WTC11 (cell line): ENCODE measurements at regions not wholly inside any gene's neighbourhood (a gene's known extent, or its start where the extent isn't known, plus 50 kb on each side); places are given as distances from the start of the nearest gene placed in this dataset.

Source experiments
- ATAC-seq: fragments of 200-7000 bp; cut with Tn5 transposase; 2 replicates; pipeline ENCODE4 v1.10.0; 2021; ENCODE audit warnings: mild to moderate bottlenecking, moderate library complexity
- CTCF ChIA-PET: fragments of 300-600 bp; sonication (Branson Sonifier 250); formaldehyde crosslinking; loops from one replicate; lab custom pipeline; 2021; ENCODE audit warnings: antibody characterized with exemption; lab: Charles Lee
- POLR2A ChIA-PET: fragments of 350-600 bp; sonication (Branson Sonifier 250); formaldehyde crosslinking; loops from one replicate; lab custom pipeline; 2021; ENCODE audit warnings: antibody characterized with exemption; lab: Charles Lee
- DNase-seq: peaks from one replicate; pipeline ENCODE4 v3.0.0; 2021; ENCODE audit warnings: low spot score
- H3K27ac Mint-ChIP-seq: 2 replicates; pipeline ENCODE4 v1.8.0; 2021; ENCODE audit warnings: mixed read lengths
- H3K27me3 Mint-ChIP-seq: 2 replicates; pipeline ENCODE4 v1.8.0; 2021; ENCODE audit warnings: low read depth, mild to moderate bottlenecking, moderate library complexity, mixed read lengths
- H3K36me3 Mint-ChIP-seq: 2 replicates; pipeline ENCODE4 v1.8.0; 2021; ENCODE audit warnings: mixed read lengths
- H3K4me1 Mint-ChIP-seq: 2 replicates; pipeline ENCODE4 v1.8.0; 2022; ENCODE audit warnings: mixed read lengths
- H3K4me3 Mint-ChIP-seq: 2 replicates; pipeline ENCODE4 v1.8.0; 2021; ENCODE audit warnings: mild to moderate bottlenecking, moderate library complexity, mixed read lengths
- H3K9me3 Mint-ChIP-seq: 2 replicates; pipeline ENCODE4 v1.8.0; 2021; ENCODE audit warnings: mixed read lengths
- AFF4 ChIP-seq: sonication (generic); formaldehyde crosslinking; IDR thresholded peaks from 2 replicates; pipeline ENCODE4 v1.8.1; 2023; ENCODE audit warnings: mild to moderate bottlenecking, missing genetic modification reagents, borderline replicate concordance
- AR ChIP-seq: fragments of 250-450 bp; sonication (Bioruptor Pico); IDR thresholded peaks from 2 replicates; pipeline ENCODE4 v1.9.0; 2021; ENCODE audit warnings: mild to moderate bottlenecking
- CREM ChIP-seq: sonication (generic); formaldehyde crosslinking; IDR thresholded peaks from 2 replicates; pipeline ENCODE4 v1.8.1; 2022; ENCODE audit warnings: mild to moderate bottlenecking, missing genetic modification reagents, moderate library complexity
- ELF4 ChIP-seq: sonication (generic); formaldehyde crosslinking; IDR thresholded peaks from 2 replicates; pipeline ENCODE4 v1.8.1; 2022; ENCODE audit warnings: low read depth, mild to moderate bottlenecking, moderate library complexity, missing genetic modification reagents
- EMX1 ChIP-seq: fragments of 250-450 bp; sonication (Bioruptor Pico); IDR thresholded peaks from 2 replicates; pipeline ENCODE4 v1.8.0; 2021; ENCODE audit warnings: mild to moderate bottlenecking
- ERG ChIP-seq: fragments of 250-450 bp; sonication (Bioruptor Pico); IDR thresholded peaks from 2 replicates; pipeline ENCODE4 v1.8.0; 2021; ENCODE audit warnings: mild to moderate bottlenecking
- GRHL2 ChIP-seq: fragments of 250-450 bp; sonication (Bioruptor Pico); IDR thresholded peaks from 2 replicates; pipeline ENCODE4 v1.8.0; 2022; ENCODE audit warnings: mild to moderate bottlenecking, moderate library complexity; ENCODE audit not compliant: insufficient replicate concordance, severe bottlenecking
- MAX ChIP-seq: sonication (generic); formaldehyde crosslinking; IDR thresholded peaks from 2 replicates; pipeline ENCODE4 v1.8.0; 2022; ENCODE audit warnings: mild to moderate bottlenecking, missing genetic modification reagents
- MLX ChIP-seq: sonication (generic); formaldehyde crosslinking; IDR thresholded peaks from 2 replicates; pipeline ENCODE4 v1.8.1; 2023; ENCODE audit warnings: mild to moderate bottlenecking, missing genetic modification reagents, moderate library complexity
- MXD4 ChIP-seq: fragments of 250-450 bp; sonication (Bioruptor Pico); IDR thresholded peaks from 2 replicates; pipeline ENCODE4 v1.8.0; 2021; ENCODE audit warnings: mild to moderate bottlenecking, moderate library complexity, borderline replicate concordance
- MYBL2 ChIP-seq: sonication (generic); formaldehyde crosslinking; IDR thresholded peaks from 2 replicates; pipeline ENCODE4 v1.8.1; 2023; ENCODE audit warnings: mild to moderate bottlenecking, moderate library complexity, missing genetic modification reagents
- NFE2L1 ChIP-seq: sonication (generic); formaldehyde crosslinking; IDR thresholded peaks from 2 replicates; pipeline ENCODE4 v1.8.1; 2023; ENCODE audit warnings: missing genetic modification reagents
- NR2C2 ChIP-seq: sonication (generic); formaldehyde crosslinking; IDR thresholded peaks from 2 replicates; pipeline ENCODE4 v1.8.0; 2022; ENCODE audit warnings: mild to moderate bottlenecking, missing genetic modification reagents
- OVOL2 ChIP-seq: fragments of 250-450 bp; sonication (Bioruptor Pico); IDR thresholded peaks from 2 replicates; pipeline ENCODE4 v1.9.0; 2021; ENCODE audit warnings: mild to moderate bottlenecking, borderline replicate concordance
- PREB ChIP-seq: sonication (generic); formaldehyde crosslinking; IDR thresholded peaks from 2 replicates; pipeline ENCODE4 v1.8.1; 2022; ENCODE audit warnings: mild to moderate bottlenecking, missing genetic modification reagents, moderate library complexity, borderline replicate concordance
- PRRX2 ChIP-seq: fragments of 250-450 bp; sonication (Bioruptor Pico); IDR thresholded peaks from 2 replicates; pipeline ENCODE4 v1.8.0; 2021; ENCODE audit warnings: mild to moderate bottlenecking
- RELA ChIP-seq: sonication (generic); formaldehyde crosslinking; IDR thresholded peaks from 2 replicates; pipeline ENCODE4 v1.8.1; 2022; ENCODE audit warnings: missing genetic modification reagents, mild to moderate bottlenecking, borderline replicate concordance
- SOX15 ChIP-seq: fragments of 250-450 bp; sonication (Bioruptor Pico); IDR thresholded peaks from 2 replicates; pipeline ENCODE4 v1.9.0; 2021; ENCODE audit warnings: mild to moderate bottlenecking
- TEAD4 ChIP-seq: sonication (generic); formaldehyde crosslinking; IDR thresholded peaks from 2 replicates; pipeline ENCODE4 v1.8.0; 2022; ENCODE audit warnings: mild to moderate bottlenecking, missing genetic modification reagents
- USF2 ChIP-seq: sonication (generic); formaldehyde crosslinking; IDR thresholded peaks from 2 replicates; pipeline ENCODE4 v1.8.1; 2023; ENCODE audit warnings: mild to moderate bottlenecking, missing genetic modification reagents, moderate library complexity
- ZNF121 ChIP-seq: sonication (generic); formaldehyde crosslinking; IDR thresholded peaks from 2 replicates; pipeline ENCODE4 v1.8.0; 2023; ENCODE audit warnings: missing genetic modification reagents
- ZNF263 ChIP-seq: sonication (generic); formaldehyde crosslinking; IDR thresholded peaks from 2 replicates; pipeline ENCODE4 v1.8.1; 2022; ENCODE audit warnings: low read depth, mild to moderate bottlenecking, moderate library complexity, missing genetic modification reagents
- ZNF317 ChIP-seq: sonication (generic); formaldehyde crosslinking; IDR thresholded peaks from 2 replicates; pipeline ENCODE4 v1.8.1; 2023; ENCODE audit warnings: low read depth, mild to moderate bottlenecking, moderate library complexity, missing genetic modification reagents, borderline replicate concordance
- ZNF423 ChIP-seq: fragments of 250-450 bp; sonication (Bioruptor Pico); IDR thresholded peaks from 2 replicates; pipeline ENCODE4 v2.1.2; 2022; ENCODE audit warnings: mild to moderate bottlenecking, moderate library complexity

GRCh38 chr14:42113358-42114069 is 506.8 kb downstream of the LRFN5 start:
- no peak for ATAC-seq
- peaks cover 21% of the 10 kb centered on the region for H3K9me3 Mint-ChIP-seq
- no peak for DNase-seq
- peaks cover 14% of the 10 kb centered on the region; the same call in 1 of the 2 replicates for H3K36me3 Mint-ChIP-seq
- H3K27me3 Mint-ChIP-seq: no peaks in the 10 kb centered on the region
- POLR2A ChIA-PET: no interaction called here
- H3K27ac Mint-ChIP-seq: no peak overlapping the region
- H3K4me1 Mint-ChIP-seq: no peaks in the 10 kb centered on the region
- CTCF ChIA-PET: no interaction called here
- no peak for TF ChIP-seq CREM
- TF ChIP-seq MLX (CRISPR knock-in tag): no peak
- no peak for TF ChIP-seq AR (CRISPR knock-in tag)
- TF ChIP-seq ERG (CRISPR knock-in tag): no peak
- no peak for TF ChIP-seq AFF4 (CRISPR knock-in tag)
- no peak for TF ChIP-seq PRRX2 (CRISPR knock-in tag)
- no peak for TF ChIP-seq MAX
- no peak for TF ChIP-seq ZNF423
- TF ChIP-seq USF2: no peak
- H3K4me3 Mint-ChIP-seq: no peak overlapping the region

- H3K4me1 Mint-ChIP-seq: no peaks in the 10 kb centered on the region
- ATAC-seq (no peak), DNase-seq (no peak)
- no peak overlapping the region for H3K4me3 Mint-ChIP-seq
- H3K36me3 Mint-ChIP-seq: peaks cover 14% of the 10 kb centered on the region; the same call in 1 of the 2 replicates
- ChIA-PET CTCF (no interaction called here), POLR2A (no interaction called here)
- H3K27ac Mint-ChIP-seq: no peak overlapping the region
- H3K9me3 Mint-ChIP-seq: peaks cover 21% of the 10 kb centered on the region
- H3K27me3 Mint-ChIP-seq: no peaks in the 10 kb centered on the region
- TF ChIP-seq PREB (CRISPR knock-in tag) (no peak), ZNF263 (CRISPR knock-in tag) (no peak), GRHL2 (no peak), MXD4 (CRISPR knock-in tag) (no peak), ZNF121 (CRISPR knock-in tag) (no peak), OVOL2 (no peak), RELA (CRISPR knock-in tag) (no peak), NFE2L1 (CRISPR knock-in tag) (no peak), ZNF317 (CRISPR knock-in tag) (no peak), ELF4 (no peak), MYBL2 (CRISPR knock-in tag) (no peak), NR2C2 (no peak), TEAD4 (CRISPR knock-in tag) (no peak), EMX1 (CRISPR knock-in tag) (no peak), MLX (CRISPR knock-in tag) (no peak), SOX15 (no peak)
Observed at GRCh38 chr14:42112108-42112507, 505.4 kb downstream of the LRFN5 start.
